ENCODE measurements at regions not wholly inside any gene's neighbourhood (a gene's known extent, or its start where the extent isn't known, plus 50 kb on each side); places are given as distances from the start of the nearest gene placed in this dataset.

DNA sequence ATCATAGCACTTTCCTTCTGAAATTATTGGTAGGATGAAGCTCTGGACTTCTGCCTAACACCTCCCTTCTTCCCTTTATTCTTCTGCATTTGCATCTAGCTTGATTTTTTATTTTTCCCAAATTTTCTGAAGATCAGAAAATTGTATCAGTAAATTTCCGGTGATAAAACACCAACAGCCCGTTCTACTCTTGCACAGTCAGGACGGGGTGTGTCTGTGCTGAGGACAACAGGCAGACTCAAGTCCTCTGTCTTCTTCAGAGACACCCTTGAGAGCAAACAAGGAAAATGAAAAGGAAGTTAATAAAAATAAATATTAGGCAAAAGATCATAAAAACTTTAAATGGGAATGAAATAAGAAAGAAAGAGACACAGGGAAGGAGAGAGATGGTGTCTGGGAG, 120.7 kb downstream of the ARL4C start:
- no peak overlapping the region for H3K27ac ChIP-seq (ENCODE audit: low read depth, low read length)
- CTCF ChIA-PET: no interaction called here
- H3K36me3 ChIP-seq (ENCODE audit: control insufficient read depth in 1 of 2, insufficient read depth in 2 of 2, low read length in 2 of 2): no peaks in the 10 kb centered on the region
- H3K79me2 ChIP-seq (ENCODE audit: insufficient read depth, low read length): no peaks in the 10 kb centered on the region
- DNase-seq (ENCODE audit: low read depth, low spot score) (no peak), ATAC-seq (no peak)
- H3K27me3 ChIP-seq (ENCODE audit: insufficient read depth, low read length): no peaks in the 10 kb centered on the region; the same call in 1 of the 2 replicates
- peaks cover 5 to 20% of the 10 kb centered on the region in 2 experiments; a peak in 3 of 4 replicates for H3K4me1 ChIP-seq (ENCODE audit: control insufficient read depth in 1 of 2, insufficient read depth in 2 of 2, low read length in 2 of 2)
- RAD21 ChIA-PET (ENCODE audit: low non-redundant PET in 1 of 2, low total read pairs in 2 of 2, uncharacterized antibody in 2 of 2, unreplicated experiment in 2 of 2): no interaction called here
- no peaks in the 10 kb centered on the region for H3K9me3 ChIP-seq (ENCODE audit: control insufficient read depth in 1 of 2, insufficient read depth in 1 of 2, low read depth in 1 of 2, low read length in 2 of 2)
- no peaks in the 10 kb centered on the region for H3K9me2 ChIP-seq (ENCODE audit: insufficient read depth)
- H3K4me2 ChIP-seq (ENCODE audit: low read length): no peak overlapping the region
- intact Hi-C loops (cut with micrococcal nuclease): no loop called here
- H4K20me1 ChIP-seq (ENCODE audit: insufficient read depth): no peaks in the 10 kb centered on the region
- no TSS peak for BruUV-seq (replicated peaks)
- TF ChIP-seq CBX3 (IDR thresholded peaks at IDR 0.05; ENCODE audit: low read depth): no peak
- TF ChIP-seq, protein P1, sequence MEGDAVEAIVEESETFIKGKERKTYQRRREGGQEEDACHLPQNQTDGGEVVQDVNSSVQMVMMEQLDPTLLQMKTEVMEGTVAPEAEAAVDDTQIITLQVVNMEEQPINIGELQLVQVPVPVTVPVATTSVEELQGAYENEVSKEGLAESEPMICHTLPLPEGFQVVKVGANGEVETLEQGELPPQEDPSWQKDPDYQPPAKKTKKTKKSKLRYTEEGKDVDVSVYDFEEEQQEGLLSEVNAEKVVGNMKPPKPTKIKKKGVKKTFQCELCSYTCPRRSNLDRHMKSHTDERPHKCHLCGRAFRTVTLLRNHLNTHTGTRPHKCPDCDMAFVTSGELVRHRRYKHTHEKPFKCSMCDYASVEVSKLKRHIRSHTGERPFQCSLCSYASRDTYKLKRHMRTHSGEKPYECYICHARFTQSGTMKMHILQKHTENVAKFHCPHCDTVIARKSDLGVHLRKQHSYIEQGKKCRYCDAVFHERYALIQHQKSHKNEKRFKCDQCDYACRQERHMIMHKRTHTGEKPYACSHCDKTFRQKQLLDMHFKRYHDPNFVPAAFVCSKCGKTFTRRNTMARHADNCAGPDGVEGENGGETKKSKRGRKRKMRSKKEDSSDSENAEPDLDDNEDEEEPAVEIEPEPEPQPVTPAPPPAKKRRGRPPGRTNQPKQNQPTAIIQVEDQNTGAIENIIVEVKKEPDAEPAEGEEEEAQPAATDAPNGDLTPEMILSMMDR (IDR thresholded peaks at IDR 0.05 in 2 of 3, conservative IDR thresholded peaks at IDR 0.05 in 1 of 3; ENCODE audit: borderline replicate concordance in 1 of 3, insufficient read depth in 1 of 3, low read depth in 2 of 3, low read length in 2 of 3): no peak
- no peak for TF ChIP-seq YY1 (IDR thresholded peaks at IDR 0.05; ENCODE audit: extremely low read depth, insufficient replicate concordance, low read depth, low read length)
- no peak for TF ChIP-seq POLR2A (IDR thresholded peaks at IDR 0.05; ENCODE audit: borderline replicate concordance, extremely low read depth, insufficient read depth, insufficient read length)
- TF ChIP-seq, protein P2, sequence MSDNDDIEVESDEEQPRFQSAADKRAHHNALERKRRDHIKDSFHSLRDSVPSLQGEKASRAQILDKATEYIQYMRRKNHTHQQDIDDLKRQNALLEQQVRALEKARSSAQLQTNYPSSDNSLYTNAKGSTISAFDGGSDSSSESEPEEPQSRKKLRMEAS (IDR thresholded peaks at IDR 0.05): no peak
- TF ChIP-seq ELF1 (IDR thresholded peaks at IDR 0.05; ENCODE audit: borderline replicate concordance, low read depth): no peak
- no peak overlapping the region for H2AFZ ChIP-seq (ENCODE audit: low read depth, low read length, poor library complexity, severe bottlenecking)
- no peak overlapping the region for H3K4me3 ChIP-seq (replicated peaks in 1 of 2; ENCODE audit: low read depth in 1 of 2, low read length in 2 of 2)
- POLR2A ChIA-PET: no interaction called here
- no peak overlapping the region for H3K9ac ChIP-seq (ENCODE audit: low read length)

DNA sequence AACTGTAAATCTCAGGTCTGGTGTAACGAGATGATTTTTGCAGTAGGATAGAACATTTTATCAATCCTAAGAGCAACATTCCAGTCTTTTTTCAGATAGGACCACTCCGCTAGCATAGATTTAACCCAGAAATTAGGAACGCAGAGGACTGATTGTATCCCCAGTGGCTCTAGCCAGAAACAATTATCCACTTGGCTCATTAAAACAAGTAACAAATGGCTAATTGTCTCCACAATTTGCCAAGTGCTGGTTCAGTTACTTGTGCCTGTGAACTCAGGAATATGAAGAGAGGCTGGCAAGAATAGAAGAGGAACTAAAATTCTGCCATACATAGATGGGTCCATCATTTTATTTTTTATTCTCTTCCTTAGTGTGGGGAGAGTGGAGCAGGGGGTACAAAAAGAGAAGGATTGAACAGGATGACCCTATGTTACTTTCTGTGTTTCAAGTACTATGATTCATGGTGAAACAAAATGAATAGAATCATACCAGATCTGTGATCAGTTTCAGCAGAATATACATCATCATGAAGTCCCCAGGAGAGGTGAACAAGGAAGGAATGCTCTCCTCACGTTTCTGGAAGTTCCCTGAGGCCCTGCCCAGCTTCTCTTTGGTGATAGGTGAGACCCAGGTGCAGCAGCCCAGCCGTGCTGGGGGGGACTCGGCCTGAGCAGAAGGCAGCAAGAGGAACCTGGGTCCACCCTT, 121.6 kb downstream of the ARL4C start:
- H3K9ac ChIP-seq (ENCODE audit: low read length): no peak overlapping the region
- no peak for DNase-seq (ENCODE audit: low read depth, low spot score)
- H3K9me2 ChIP-seq (ENCODE audit: insufficient read depth): no peaks in the 10 kb centered on the region
- no peaks in the 10 kb centered on the region for H3K79me2 ChIP-seq (ENCODE audit: insufficient read depth, low read length)
- intact Hi-C loops (cut with micrococcal nuclease): no loop called here
- ATAC-seq: no peak
- no peaks in the 10 kb centered on the region for H3K36me3 ChIP-seq (ENCODE audit: control insufficient read depth in 1 of 2, insufficient read depth in 2 of 2, low read length in 2 of 2)
- no peaks in the 10 kb centered on the region for H4K20me1 ChIP-seq (ENCODE audit: insufficient read depth)
- ChIA-PET POLR2A (no interaction called here), CTCF (no interaction called here), RAD21 (ENCODE audit: low non-redundant PET in 1 of 2, low total read pairs in 2 of 2, uncharacterized antibody in 2 of 2, unreplicated experiment in 2 of 2) (no interaction called here)
- H2AFZ ChIP-seq (ENCODE audit: low read depth, low read length, poor library complexity, severe bottlenecking): no peak overlapping the region
- H3K4me1 ChIP-seq (ENCODE audit: control insufficient read depth in 1 of 2, insufficient read depth in 2 of 2, low read length in 2 of 2): peaks cover 6 to 27% of the 10 kb centered on the region in 2 experiments; a peak in 3 of 4 replicates
- no peak overlapping the region for H3K4me2 ChIP-seq (ENCODE audit: low read length)
- no peaks in the 10 kb centered on the region; the same call in 1 of the 2 replicates for H3K27me3 ChIP-seq (ENCODE audit: insufficient read depth, low read length)
- no peaks in the 10 kb centered on the region for H3K9me3 ChIP-seq (ENCODE audit: control insufficient read depth in 1 of 2, insufficient read depth in 1 of 2, low read depth in 1 of 2, low read length in 2 of 2)
- no peak overlapping the region for H3K27ac ChIP-seq (ENCODE audit: low read depth, low read length)
- no peak overlapping the region for H3K4me3 ChIP-seq (replicated peaks in 1 of 2; ENCODE audit: low read depth in 1 of 2, low read length in 2 of 2)
- BruUV-seq (replicated peaks): no TSS peak
- TF ChIP-seq CEBPB (IDR thresholded peaks at IDR 0.05; ENCODE audit: low read depth) (no peak), SP1 (IDR thresholded peaks at IDR 0.05; ENCODE audit: low read depth) (no peak), FOSL1 (IDR thresholded peaks at IDR 0.05; ENCODE audit: low read depth) (no peak), SIN3A (IDR thresholded peaks at IDR 0.05; ENCODE audit: low read depth) (no peak), ZFX (IDR thresholded peaks at IDR 0.05) (no peak), YY1 (IDR thresholded peaks at IDR 0.05; ENCODE audit: extremely low read depth, insufficient replicate concordance, low read depth, low read length) (no peak), CBX3 (IDR thresholded peaks at IDR 0.05; ENCODE audit: low read depth) (no peak), EGR1 (IDR thresholded peaks at IDR 0.05; ENCODE audit: low read depth) (no peak)
- TF ChIP-seq, protein P3, sequence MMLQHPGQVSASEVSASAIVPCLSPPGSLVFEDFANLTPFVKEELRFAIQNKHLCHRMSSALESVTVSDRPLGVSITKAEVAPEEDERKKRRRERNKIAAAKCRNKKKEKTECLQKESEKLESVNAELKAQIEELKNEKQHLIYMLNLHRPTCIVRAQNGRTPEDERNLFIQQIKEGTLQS (IDR thresholded peaks at IDR 0.05): no peak
- TF ChIP-seq, protein P4, sequence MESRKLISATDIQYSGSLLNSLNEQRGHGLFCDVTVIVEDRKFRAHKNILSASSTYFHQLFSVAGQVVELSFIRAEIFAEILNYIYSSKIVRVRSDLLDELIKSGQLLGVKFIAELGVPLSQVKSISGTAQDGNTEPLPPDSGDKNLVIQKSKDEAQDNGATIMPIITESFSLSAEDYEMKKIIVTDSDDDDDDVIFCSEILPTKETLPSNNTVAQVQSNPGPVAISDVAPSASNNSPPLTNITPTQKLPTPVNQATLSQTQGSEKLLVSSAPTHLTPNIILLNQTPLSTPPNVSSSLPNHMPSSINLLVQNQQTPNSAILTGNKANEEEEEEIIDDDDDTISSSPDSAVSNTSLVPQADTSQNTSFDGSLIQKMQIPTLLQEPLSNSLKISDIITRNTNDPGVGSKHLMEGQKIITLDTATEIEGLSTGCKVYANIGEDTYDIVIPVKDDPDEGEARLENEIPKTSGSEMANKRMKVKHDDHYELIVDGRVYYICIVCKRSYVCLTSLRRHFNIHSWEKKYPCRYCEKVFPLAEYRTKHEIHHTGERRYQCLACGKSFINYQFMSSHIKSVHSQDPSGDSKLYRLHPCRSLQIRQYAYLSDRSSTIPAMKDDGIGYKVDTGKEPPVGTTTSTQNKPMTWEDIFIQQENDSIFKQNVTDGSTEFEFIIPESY (IDR thresholded peaks at IDR 0.05; ENCODE audit: extremely low read depth, insufficient replicate concordance, low read length): no peak

Data from HCT116 (cell line).